Activated naive CD4-positive, alpha-beta T cell treated with anti-CD3 and anti-CD28 coated beads, Interleukin-2, amount 10 ng/mL, durations not matched to agents 7 days and 5 days (primary cell): ENCODE measurements at regions not wholly inside any gene's neighbourhood (a gene's known extent, or its start where the extent isn't known, plus 50 kb on each side); places are given as distances from the start of the nearest gene placed in this dataset.
A peak's percentile ranks its signal among the peaks of the same experiment; 100 is the strongest.

Experiments used
- CTCF ChIA-PET: fragments of 350-600 bp; sonication (Branson Sonifier 250); formaldehyde crosslinking; loops from one replicate; lab custom pipeline; 2021; ENCODE audit warnings: antibody characterized with exemption; lab: Charles Lee
- DNase-seq: peaks from one replicate; pipeline ENCODE4 v3.0.0-alpha.2; 2020
- H3K27ac Mint-ChIP-seq: one replicate; pipeline ENCODE4 v1.8.0; 2021; ENCODE audit warnings: mild to moderate bottlenecking, moderate library complexity, mixed read lengths
- H3K27me3 Mint-ChIP-seq: one replicate; pipeline ENCODE4 v1.8.0; 2021; ENCODE audit warnings: mild to moderate bottlenecking, mixed read lengths
- H3K36me3 Mint-ChIP-seq: one replicate; pipeline ENCODE4 v1.8.0; 2021; ENCODE audit warnings: mixed read lengths
- H3K4me1 Mint-ChIP-seq: one replicate; pipeline ENCODE4 v1.8.0; 2021; ENCODE audit warnings: mixed read lengths
- H3K4me3 Mint-ChIP-seq: one replicate; pipeline ENCODE4 v1.8.0; 2021; ENCODE audit warnings: mild to moderate bottlenecking, moderate library complexity, mixed read lengths
- H3K9me3 Mint-ChIP-seq: one replicate; pipeline ENCODE4 v1.8.0; 2021; ENCODE audit warnings: mixed read lengths

- no peaks in the 10 kb centered on the region for H3K4me1 Mint-ChIP-seq
- no peaks in the 10 kb centered on the region for H3K9me3 Mint-ChIP-seq
- CTCF ChIA-PET, result interaction anchor here (0.7 to 1.6 kb wide), 4 partner anchors 10 to 644 kb away, joined by 3 to 5 read pairs (median 4); no protein-coding TSS in a partner anchor
- no peak overlapping the region for H3K27ac Mint-ChIP-seq
- no peak overlapping the region for H3K4me3 Mint-ChIP-seq
- peaks cover 8% of the 10 kb centered on the region for H3K27me3 Mint-ChIP-seq
- H3K36me3 Mint-ChIP-seq, result no peaks in the 10 kb centered on the region
- DNase-seq, result no peak
These were observed 70.7 kb upstream of the TDRD3 start for GRCh38 chr13:60326273-60326672.

- H3K4me1 Mint-ChIP-seq, result no peaks in the 10 kb centered on the region
These were observed 69.5 kb upstream of the TDRD3 start for GRCh38 chr13:60327511-60327910.

GRCh38 chr13:60328073-60328472 lies 68.9 kb upstream of the TDRD3 start:
- no peak overlapping the region for H3K27ac Mint-ChIP-seq
- no peaks in the 10 kb centered on the region for H3K36me3 Mint-ChIP-seq
- no peak for DNase-seq
- no peaks in the 10 kb centered on the region for H3K4me1 Mint-ChIP-seq
- H3K9me3 Mint-ChIP-seq, result no peaks in the 10 kb centered on the region
- H3K27me3 Mint-ChIP-seq, result peaks cover 17% of the 10 kb centered on the region
- CTCF ChIA-PET, result interaction anchor here (0.7 to 0.9 kb wide), 2 partner anchors 646 to 936 kb away, joined by 3 to 4 read pairs; no protein-coding TSS in a partner anchor
- no peak overlapping the region for H3K4me3 Mint-ChIP-seq

More at GRCh38 chr13:60327511-60327910, 69.5 kb upstream of the TDRD3 start:
- no peak for DNase-seq
- Mint-ChIP-seq H3K36me3 (no peaks in the 10 kb centered on the region), H3K4me3 (no peak overlapping the region), H3K27ac (no peak overlapping the region), H3K27me3 (peaks cover 17% of the 10 kb centered on the region), H3K9me3 (no peaks in the 10 kb centered on the region)
- CTCF ChIA-PET, result interaction anchor here (0.9 to 1.6 kb wide), 3 partner anchors 8 to 935 kb away, joined by 3 to 5 read pairs (median 4); no protein-coding TSS in a partner anchor

- H3K4me3 Mint-ChIP-seq, result no peak overlapping the region
- H3K27me3 Mint-ChIP-seq, result peaks cover 17% of the 10 kb centered on the region
- CTCF ChIA-PET, result interaction anchor here (1.1 to 1.6 kb wide), 5 partner anchors 9 to 954 kb away, joined by 3 to 4 read pairs (median 4); no protein-coding TSS in a partner anchor
- no peaks in the 10 kb centered on the region for H3K36me3 Mint-ChIP-seq
- no peaks in the 10 kb centered on the region for H3K9me3 Mint-ChIP-seq
- H3K4me1 Mint-ChIP-seq, result no peaks in the 10 kb centered on the region
- DNase-seq, result peak; percentile 28
- H3K27ac Mint-ChIP-seq, result peak overlapping the region; percentile 29
These were observed 67.6 kb upstream of the TDRD3 start for GRCh38 chr13:60329221-60329923.

- Mint-ChIP-seq H3K27ac (no peak overlapping the region), H3K27me3 (peaks cover 18% of the 10 kb centered on the region), H3K36me3 (no peaks in the 10 kb centered on the region), H3K9me3 (no peaks in the 10 kb centered on the region), H3K4me1 (no peaks in the 10 kb centered on the region), H3K4me3 (no peak overlapping the region)
- no peak for DNase-seq
- CTCF ChIA-PET, result interaction anchor here (0.9 kb wide), 1 partner anchor 22 kb away, joined by 3 read pairs; no protein-coding TSS in a partner anchor
These were observed 65.6 kb upstream of the TDRD3 start for GRCh38 chr13:60331249-60332012.

- no peak for DNase-seq
- Mint-ChIP-seq H3K27ac (no peak overlapping the region), H3K4me3 (no peak overlapping the region), H3K4me1 (no peaks in the 10 kb centered on the region), H3K9me3 (no peaks in the 10 kb centered on the region), H3K27me3 (peaks cover 21% of the 10 kb centered on the region), H3K36me3 (no peaks in the 10 kb centered on the region)
- CTCF ChIA-PET, result no interaction called here
These were observed 64.3 kb upstream of the TDRD3 start for GRCh38 chr13:60332682-60333081.

- CTCF ChIA-PET, result interaction anchor here (1.3 to 1.4 kb wide), 2 partner anchors 95 to 97 kb away, joined by 5 to 6 read pairs; no protein-coding TSS in a partner anchor
- Mint-ChIP-seq H3K4me3 (no peak overlapping the region), H3K4me1 (no peaks in the 10 kb centered on the region), H3K27me3 (peaks cover 32% of the 10 kb centered on the region), H3K36me3 (no peaks in the 10 kb centered on the region), H3K27ac (no peak overlapping the region), H3K9me3 (no peaks in the 10 kb centered on the region)
- no peak for DNase-seq
These were observed 62.7 kb upstream of the TDRD3 start for GRCh38 chr13:60334310-60334709.

GRCh38 chr13:60335531-60335930 lies 61.5 kb upstream of the TDRD3 start:
- CTCF ChIA-PET, result interaction anchor here (0.8 to 1.8 kb wide), 3 partner anchors 9 to 96 kb away, joined by 3 to 6 read pairs (median 3); no protein-coding TSS in a partner anchor
- no peak for DNase-seq

GRCh38 chr13:60338754-60339153 lies 58.3 kb upstream of the TDRD3 start:
- DNase-seq, result no peak
- H3K4me3 Mint-ChIP-seq, result no peak overlapping the region
- H3K27ac Mint-ChIP-seq, result no peak overlapping the region
- CTCF ChIA-PET, result interaction anchor here (1.1 to 1.7 kb wide), 2 partner anchors 9 kb away, joined by 3 to 4 read pairs; no protein-coding TSS in a partner anchor
- no peaks in the 10 kb centered on the region for H3K9me3 Mint-ChIP-seq
- no peaks in the 10 kb centered on the region for H3K36me3 Mint-ChIP-seq
- no peaks in the 10 kb centered on the region for H3K4me1 Mint-ChIP-seq
- H3K27me3 Mint-ChIP-seq, result peaks cover 22% of the 10 kb centered on the region

More at GRCh38 chr13:60335531-60335930, 61.5 kb upstream of the TDRD3 start:
- Mint-ChIP-seq H3K27ac (no peak overlapping the region), H3K36me3 (no peaks in the 10 kb centered on the region), H3K4me1 (no peaks in the 10 kb centered on the region), H3K27me3 (peaks cover 30% of the 10 kb centered on the region), H3K4me3 (no peak overlapping the region), H3K9me3 (no peaks in the 10 kb centered on the region)

- no peak for DNase-seq
- no peaks in the 10 kb centered on the region for H3K36me3 Mint-ChIP-seq
- peaks cover 21% of the 10 kb centered on the region for H3K27me3 Mint-ChIP-seq
- CTCF ChIA-PET, result no interaction called here
- no peak overlapping the region for H3K27ac Mint-ChIP-seq
- H3K9me3 Mint-ChIP-seq, result no peaks in the 10 kb centered on the region
- no peaks in the 10 kb centered on the region for H3K4me1 Mint-ChIP-seq
- no peak overlapping the region for H3K4me3 Mint-ChIP-seq
These were observed 53.0 kb upstream of the TDRD3 start for GRCh38 chr13:60343978-60344377.

- peaks cover 12% of the 10 kb centered on the region for H3K27me3 Mint-ChIP-seq
- H3K36me3 Mint-ChIP-seq, result no peaks in the 10 kb centered on the region
These were observed 49.8 kb upstream of the TDRD3 start for GRCh38 chr13:60347174-60347573.

More at GRCh38 chr13:60347174-60347573, 49.8 kb upstream of the TDRD3 start:
- H3K4me1 Mint-ChIP-seq, result no peaks in the 10 kb centered on the region
- no peaks in the 10 kb centered on the region for H3K9me3 Mint-ChIP-seq
- no peak overlapping the region for H3K27ac Mint-ChIP-seq
- no peak for DNase-seq
- CTCF ChIA-PET, result no interaction called here
- no peak overlapping the region for H3K4me3 Mint-ChIP-seq
